GM18517 (cell line): ENCODE measurements at regions not wholly inside any gene's neighbourhood (a gene's known extent, or its start where the extent isn't known, plus 50 kb on each side); places are given as distances from the start of the nearest gene placed in this dataset.

Source experiments
- ATAC-seq: cut with Tn5 transposase; IDR thresholded peaks from one replicate; pipeline ENCODE4 v1.9.1; 2021; ENCODE audit warnings: mild to moderate bottlenecking, moderate library complexity; ENCODE audit not compliant: unreplicated experiment

DNA sequence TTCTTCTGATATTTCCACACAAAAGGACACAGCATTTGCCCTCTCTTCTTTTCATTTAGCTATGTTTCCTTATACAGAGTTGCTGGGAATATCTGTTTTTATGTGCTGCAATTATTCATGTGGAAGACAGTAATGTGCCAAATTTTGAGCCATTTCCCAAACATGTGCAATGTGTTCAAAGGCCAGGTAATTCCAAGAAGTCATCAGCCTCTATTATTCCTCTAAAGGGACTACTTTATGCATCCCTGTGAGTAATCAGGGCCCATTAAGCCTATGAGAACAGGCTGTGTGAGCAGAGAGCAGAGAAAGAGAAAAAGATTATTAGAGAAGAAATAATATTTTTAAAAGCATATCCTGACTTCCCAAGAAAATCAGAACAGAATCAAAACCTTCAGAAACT, 107.6 kb upstream of the OSR1 start:
- no peak for ATAC-seq

DNA sequence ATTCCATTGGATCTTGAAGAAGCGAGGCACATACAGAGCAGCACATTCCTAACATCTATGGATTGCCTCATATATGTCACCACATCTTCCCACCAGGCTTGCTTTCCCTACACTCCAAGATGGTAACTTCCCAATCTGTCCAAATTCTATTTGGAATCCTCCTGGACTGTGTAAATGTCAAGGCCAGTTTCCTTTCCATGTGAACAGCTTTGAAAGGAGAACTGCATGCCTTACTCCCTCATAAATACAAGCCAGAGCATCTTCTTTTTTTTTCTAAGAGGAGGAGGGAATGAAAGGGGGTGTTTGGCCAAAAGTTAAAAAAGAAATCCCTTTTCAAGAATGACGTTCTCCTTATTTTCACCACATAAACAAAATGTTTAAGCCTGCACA, 103.8 kb upstream of the OSR1 start:
- no peak for ATAC-seq

DNA sequence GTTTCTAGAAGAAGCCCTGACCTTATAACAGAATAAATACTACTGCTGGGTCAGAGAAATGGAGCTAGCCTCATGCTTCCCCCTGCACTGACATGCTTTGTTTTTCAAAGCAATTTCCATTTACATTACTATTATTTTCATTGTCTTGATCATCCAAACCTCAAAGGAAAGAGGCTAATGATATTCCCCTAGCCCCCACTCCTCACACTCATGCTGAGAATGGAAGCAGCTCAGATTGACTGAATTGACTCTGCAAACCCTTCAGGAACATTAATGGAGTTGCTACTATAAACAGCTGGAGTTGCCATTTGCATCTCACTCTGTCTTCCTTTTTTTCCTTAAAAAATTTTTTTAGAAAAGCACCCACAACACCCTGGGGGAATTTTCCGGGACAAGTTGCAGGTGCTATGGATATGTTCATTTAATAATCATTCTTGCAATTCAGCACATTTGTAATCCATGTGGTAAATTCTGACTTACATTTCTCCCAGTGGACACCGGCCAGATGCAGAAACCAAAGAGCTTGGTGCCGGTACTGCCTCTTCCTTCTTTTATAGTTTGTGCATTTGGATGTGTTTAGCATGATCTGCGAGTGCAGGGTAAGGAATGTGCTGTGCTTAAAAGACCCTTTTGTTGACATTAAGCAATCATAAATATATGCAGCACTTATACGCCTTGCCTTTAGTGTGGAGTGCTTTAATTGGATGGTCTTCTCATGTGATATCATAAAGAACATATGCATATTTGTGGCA, 103.3 kb upstream of the OSR1 start:
- ATAC-seq: no peak

DNA sequence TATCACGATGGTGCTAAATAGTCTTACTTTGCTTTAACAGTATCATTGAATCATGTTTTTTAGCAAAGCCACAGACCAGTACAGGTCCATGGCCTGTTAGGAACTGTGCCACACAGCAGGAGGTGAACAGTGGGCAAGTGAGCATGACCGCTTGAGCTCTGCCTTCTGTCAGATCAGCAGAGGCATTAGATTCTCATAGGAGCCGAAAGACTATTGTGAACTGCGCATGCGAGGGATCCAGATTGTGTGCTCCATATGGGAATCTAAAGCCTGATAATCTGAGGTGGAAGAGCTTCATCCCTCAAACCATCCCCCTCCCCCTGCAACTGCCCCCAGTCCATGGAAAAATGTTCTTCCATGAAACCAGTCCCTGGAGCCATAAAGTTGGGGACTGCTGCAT, 102.3 kb upstream of the OSR1 start:
- no peak for ATAC-seq

DNA sequence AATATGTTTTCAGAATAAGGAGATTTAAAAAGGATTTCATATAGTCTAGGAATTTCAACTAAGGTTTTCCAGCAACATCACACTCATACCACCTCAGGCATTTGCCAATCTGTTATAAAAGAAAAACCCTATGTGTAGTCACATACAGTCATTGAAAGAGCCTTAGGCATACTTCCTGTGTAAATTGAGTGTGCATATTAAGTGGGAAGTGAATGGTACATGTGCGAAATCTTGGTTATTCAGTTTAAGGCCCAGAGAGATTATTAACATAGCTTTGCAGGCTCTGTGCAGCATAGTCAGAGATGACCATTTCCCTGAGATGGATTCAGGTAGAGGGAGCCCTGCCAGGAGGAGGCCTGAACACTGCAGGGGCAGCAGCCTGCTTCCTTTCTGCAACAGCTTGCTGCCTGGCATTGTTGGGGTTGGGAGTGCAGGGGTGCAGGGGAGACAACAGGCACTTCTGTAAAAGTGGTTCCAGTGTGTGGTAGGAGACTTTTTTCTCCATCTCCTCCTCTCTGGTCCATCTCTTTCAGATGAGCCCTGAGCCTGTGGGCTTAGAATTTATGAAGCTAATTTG, 100.1 kb upstream of the OSR1 start:
- ATAC-seq: no peak

DNA sequence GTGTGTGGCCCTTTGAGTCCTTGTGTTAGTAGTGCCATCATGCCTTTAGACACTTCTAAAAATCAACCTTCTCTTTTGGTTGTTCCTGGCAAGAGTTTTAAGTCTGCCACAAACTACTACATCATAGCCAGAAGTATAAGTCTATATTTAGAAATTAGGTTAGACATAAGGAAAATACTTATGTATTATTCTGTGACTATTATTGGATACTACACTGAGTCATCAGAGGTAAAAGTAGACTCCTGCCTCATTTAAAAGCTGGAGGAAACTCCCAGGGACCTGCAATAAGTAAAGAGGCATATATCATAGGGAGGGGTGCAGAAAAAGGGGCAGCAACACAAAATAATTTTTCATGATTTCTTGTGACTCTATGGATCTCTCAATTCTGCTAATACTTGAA, 99.4 kb upstream of the OSR1 start:
- ATAC-seq: no peak

DNA sequence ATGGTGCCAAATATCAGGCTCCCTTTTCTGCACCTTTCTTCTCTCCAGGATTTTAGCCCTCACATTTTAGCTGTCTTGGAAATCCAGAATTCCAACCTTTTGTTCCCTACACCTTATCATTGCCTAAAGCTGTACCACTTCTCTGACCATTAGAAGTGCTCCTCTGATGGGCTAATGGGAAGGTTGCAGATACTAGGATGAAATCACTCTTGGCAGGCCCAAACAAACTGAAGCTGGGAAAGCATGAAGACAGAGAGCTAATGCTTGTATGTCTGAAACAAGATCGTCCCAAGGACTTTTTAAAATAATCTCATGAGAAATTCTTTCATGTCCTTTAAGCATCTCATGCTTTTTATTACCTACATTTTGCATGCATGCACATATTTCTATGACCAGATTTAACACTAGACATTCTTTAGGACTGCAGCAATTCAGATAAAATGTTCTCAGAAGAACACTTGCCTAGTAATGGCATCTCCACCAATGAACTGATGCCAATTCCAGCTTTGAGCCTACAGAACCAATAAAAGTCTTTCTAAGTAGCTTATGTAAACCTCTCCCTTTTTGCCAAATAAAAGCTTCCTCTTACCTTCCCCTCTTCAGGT, 98.4 kb upstream of the OSR1 start:
- no peak for ATAC-seq

DNA sequence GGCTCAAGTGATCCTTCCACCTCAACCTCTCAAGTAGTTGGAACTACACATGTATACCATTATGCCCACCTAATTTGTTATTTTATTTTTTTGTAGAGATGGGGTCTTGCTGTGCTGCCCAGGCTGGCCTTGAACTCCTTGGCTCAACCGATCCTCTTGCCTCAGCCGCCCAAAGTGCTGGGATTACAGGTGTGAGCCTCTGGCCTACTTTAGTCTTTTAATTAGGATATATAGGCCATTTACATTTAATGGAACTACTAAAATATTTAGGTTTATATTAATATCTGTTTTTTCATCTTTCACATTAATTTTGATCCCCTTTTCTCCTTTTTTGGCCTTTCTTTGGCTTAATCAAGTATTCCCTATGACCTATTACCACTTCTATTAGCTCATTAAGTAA, 95.7 kb upstream of the OSR1 start:
- no peak for ATAC-seq

DNA sequence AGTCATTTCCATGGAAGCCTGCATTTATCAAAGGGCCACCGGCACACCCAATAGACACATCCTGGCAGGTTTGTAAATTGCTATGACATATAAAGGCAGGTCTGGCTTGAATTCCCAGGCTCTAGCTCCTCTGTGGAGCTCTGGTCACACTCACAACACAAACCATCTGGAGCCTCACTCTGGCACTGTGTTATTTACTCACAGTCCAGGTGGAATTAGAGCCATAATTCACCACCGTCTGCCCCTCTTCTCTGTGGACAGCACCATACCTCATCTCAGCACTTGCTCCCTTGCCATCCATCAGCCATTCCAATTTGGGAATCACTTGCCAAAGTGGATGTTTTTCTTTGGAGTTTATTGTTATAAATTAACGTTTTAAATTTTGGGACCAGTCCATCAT, 84.3 kb upstream of the OSR1 start:
- no peak for ATAC-seq

DNA sequence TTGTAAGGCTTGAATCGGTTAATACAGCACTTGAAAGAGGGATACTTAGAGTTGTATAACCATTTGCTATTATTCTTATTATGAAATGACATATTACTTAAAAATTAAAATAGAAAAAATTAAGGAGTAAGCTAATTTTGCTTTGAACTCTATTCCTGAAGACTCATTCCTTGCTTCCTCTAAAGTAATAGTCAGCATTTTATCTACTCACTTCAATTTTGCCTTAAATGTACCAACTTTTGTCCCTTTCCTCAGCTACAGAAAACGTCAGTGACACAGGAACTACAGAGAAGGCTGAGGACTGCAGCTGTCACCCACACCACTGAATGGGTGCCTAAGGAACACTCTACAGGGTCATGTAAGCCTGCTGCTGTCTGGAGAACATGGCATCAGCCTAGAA, 80.7 kb upstream of the OSR1 start:
- ATAC-seq: no peak

DNA sequence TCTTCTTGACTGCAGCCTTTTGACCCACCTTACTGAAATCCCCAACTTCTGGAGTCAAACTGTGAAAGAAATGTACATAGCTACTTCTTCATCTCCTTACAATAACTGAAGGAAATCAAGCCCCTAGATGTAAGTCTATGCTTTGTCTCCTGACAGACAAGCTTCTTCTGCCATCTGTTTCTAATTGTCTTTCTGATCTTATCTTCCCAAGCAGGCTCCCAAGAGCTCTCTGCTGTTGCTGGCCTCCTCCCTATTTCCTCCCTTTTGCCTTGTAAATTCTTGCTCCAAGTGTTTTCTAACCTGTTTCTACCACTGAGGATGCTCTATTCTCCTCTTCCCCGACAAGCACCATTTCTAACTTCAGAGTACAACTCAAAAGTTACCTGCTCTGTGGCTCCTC, 77.4 kb upstream of the OSR1 start:
- ATAC-seq: no peak

DNA sequence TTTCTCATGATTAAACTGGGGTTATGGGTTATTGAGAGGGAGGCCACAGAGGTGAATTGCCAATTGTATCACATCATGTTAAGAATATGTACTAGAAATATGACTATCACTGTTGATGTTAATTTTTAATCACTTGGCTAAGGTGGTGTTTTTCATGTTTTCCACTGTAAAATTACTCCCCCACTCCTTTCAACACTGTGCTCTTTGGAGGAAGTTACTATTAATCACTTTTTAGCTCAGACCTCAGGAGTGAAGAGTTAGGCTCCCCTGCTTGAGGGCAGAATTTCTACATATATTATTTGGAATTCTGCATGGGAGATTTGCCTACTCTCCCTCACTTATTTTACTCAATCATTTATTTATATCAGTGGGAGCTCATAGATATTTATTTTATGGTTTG, 76.0 kb upstream of the OSR1 start:
- ATAC-seq: no peak

DNA sequence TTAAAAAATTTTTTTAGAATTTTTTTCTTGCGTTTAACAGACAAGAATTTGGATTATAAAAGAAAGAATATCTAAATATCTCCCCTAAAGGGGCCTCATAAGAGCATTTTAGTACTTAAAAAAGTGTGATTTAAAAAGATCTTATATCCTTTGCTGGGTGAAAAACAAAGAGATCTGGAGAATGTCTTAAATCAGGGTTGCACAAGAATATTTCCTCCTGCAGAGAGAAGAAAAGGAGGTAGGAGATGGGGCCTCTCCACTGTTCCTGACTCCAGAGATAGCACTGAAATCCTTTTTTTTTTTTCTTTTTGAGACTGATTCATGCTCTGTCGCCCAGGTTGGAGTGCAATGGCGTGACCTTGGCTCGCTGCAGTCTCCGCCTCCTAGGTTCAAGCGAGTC, 68.5 kb upstream of the OSR1 start:
- no peak for ATAC-seq

DNA sequence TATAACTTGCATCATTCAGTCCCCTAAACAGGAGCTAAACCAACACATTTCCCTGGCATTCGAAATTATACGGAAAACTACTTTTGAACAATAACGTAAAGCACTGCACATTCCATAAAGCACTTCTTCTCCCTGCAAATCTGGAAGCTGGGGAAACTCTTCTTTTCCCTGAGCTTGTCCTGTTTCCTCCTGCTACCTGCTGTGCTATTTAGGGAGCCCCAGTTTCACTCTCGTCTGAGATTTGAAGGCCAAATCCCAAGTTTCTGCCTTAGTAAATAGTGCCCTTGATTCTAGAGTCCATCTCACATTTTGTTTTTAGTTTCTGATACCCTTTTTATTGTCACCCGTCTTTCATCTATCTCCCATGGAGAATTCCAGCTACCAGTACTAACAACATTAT, 67.7 kb upstream of the OSR1 start:
- no peak for ATAC-seq

DNA sequence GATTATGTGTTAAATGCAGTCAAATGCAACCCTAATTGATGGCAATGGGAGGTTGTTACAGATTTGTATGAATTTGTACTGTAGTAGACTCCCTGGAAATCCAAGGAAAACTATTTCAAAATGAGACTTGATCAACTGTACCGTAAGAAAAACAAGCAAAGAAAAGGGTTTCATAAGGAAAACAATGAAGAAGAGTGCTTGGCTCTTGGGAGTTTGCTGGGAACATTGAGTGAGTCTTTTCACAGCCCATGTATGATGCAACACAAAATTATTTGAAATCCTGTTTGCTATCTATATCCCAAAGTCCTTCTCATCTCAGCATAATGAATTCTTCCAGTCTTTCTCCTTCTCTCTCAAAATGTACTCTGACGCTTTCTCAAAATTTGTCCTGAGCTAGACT, 67.0 kb upstream of the OSR1 start:
- ATAC-seq: no peak

DNA sequence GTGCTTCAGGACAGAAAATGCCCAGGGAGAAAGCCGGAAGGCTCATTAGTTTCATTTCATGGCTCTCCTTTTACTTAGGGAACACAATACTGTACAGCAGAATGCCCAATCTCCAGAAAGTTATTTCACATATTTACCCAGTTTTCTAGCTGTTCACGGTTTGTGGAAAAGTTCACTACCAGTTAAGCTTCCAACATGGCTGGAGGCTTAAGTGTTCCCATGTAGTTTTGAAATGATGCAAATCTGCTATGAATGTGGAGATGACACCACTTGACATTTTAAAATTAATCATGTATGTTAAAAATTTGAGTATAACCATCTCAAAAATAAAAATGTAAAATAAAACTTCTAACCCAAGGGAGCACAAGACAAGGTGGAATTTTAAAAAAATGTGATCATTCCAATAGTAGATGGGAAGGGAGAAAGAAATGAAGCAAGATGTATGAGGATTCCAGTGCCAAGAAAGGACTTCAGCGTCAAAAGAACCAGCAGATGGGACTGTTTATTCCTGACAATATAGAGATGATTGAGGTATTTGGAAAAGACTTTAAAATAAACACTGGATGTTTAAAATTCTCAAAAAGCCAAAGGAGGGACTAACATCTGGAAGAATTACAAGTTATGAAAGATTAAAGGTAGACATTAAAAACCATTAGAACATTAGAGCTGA, 60.9 kb upstream of the OSR1 start:
- ATAC-seq: no peak

DNA sequence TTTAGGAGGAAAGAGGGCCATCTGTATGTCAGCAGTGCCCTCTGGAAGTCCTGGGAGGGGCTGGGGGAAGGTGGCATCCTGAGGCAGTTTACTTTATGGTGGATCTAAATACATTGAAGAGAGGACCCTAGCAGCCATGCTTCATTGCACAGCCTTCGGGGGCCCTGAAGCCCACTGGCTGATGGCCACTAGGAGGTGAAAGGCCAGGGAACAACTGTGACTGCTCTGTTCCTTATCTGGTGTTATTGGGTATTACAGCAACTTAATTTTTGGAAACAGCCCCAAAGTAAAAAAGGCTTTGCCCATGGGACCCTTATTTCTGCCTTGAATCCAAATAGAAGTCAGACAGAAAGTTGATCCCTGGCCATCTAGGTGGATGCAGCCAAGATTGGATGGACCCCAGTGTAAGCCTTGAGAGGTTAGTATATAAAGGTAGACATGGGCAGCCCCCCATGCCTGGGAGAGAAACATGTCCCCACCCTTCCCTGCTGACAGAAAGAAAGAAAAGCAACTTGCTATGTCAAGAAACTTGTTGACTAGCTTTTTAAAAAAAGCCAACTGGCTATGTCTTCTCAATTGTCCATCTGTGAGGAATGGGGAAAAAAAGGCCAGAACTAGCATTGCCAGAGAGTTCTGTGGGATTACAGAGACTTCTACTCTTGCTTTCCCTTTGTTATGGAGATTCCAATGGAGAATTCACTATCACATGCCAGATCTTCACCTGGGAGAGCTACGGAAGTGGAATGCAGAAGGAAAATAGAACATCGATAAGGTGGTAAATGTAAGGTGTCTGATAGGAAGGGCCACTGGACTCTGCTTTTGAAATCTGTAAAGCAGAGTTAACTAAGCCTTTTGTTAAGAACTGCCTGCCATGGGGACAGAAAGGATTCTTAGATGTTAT, 58.6 kb upstream of the OSR1 start:
- ATAC-seq: no peak

DNA sequence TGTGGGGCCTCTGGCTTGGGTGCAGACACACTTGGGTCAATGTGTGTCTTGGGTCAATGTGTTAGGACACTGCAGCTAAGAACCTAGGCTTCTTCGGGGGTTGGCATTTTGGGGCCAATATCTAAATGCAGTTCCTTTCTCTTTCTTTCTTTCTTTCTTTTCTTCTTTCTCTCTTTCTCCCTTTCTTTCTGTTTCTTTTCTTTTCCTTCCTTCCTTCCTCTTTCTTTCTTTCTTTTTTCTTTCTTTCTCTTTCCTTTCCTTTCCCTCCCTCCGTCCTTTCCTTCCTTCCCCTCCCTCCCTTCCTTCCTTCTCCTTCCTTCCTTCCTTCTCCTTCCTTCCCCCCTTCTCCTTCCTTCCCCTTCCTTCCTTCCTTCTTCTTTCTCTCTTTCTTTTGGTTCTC, 57.7 kb upstream of the OSR1 start:
- ATAC-seq: no peak

DNA sequence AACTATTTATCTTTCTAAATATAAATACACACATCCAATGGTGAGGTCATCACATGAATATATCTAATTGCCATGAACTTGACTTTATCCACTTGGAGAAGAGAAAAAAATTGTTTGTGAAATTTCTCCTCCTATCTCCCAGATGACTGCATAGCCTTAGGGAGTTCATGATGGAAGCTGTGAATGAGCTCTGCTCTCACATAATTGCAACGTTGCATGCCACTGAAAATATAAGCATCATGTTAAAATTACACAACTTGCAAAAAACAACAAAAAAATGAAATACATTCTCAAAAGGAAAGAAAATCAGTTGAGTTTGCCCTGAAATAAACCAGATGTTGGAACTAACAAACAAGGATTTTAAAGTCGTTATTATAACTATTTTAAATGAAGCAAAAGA, 50.6 kb upstream of the OSR1 start:
- ATAC-seq: no peak

DNA sequence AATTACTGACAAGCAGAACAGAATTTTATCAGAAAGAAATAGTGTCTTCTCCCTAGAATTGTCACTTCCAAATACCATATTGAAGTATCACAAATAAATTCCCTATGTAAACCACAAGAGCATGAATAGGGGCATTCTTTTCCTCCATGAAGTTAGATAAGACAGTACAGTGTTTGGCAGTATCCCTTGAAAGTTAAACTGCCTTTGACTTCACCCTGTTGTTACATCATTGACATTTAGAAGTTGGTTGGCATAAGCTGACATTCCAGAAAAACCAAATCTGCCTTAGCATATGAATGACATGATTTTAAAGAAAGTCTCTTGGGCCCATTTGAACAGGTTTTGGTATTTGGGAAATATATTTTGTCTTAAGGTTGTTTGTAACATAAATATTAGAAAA, 50.2 kb upstream of the OSR1 start:
- no peak for ATAC-seq
